H1 (cell line): ENCODE measurements at regions not wholly inside any gene's neighbourhood (a gene's known extent, or its start where the extent isn't known, plus 50 kb on each side); places are given as distances from the start of the nearest gene placed in this dataset.

ENCODE experiments used
- CTCF ChIA-PET: fragments of 300-600 bp; sonication (Branson Sonifier 250); formaldehyde crosslinking; loops from one replicate; lab custom pipeline; 2021; ENCODE audit not compliant: partially characterized antibody; lab: Charles Lee
- POLR2A ChIA-PET: fragments of 300-600 bp; sonication (Branson Sonifier 250); formaldehyde crosslinking; loops from one replicate; lab custom pipeline; 2021; ENCODE audit warnings: inconsistent platforms; ENCODE audit not compliant: partially characterized antibody; lab: Charles Lee
- DNase-seq, 2 experiments: peaks; one replicate each; pipeline versions ENCODE4 v3.0.0 to v3.0.0-alpha.2; 2010 to 2022; ENCODE audit warnings: low spot score in 2 of 2, low read depth in 1 of 2, mixed read lengths in 1 of 2
- FAIRE-seq: peaks from 2 replicates; lab custom pipeline; 2011; peaks lifted over from hg19 to GRCh38; lab: Jason Lieb, UNC
- H2AFZ ChIP-seq: 2 replicates; pipeline ENCODE4 v1.8.1; 2012; ENCODE audit warnings: low read length, inconsistent platforms
- H2AK5ac ChIP-seq: 2 replicates; pipeline ENCODE4 v1.6.1; 2013; ENCODE audit warnings: low read depth, low read length
- H2BK120ac ChIP-seq: replicated peaks from 2 replicates; pipeline ENCODE3; 2013; ENCODE audit warnings: low read depth, low read length, inconsistent platforms
- H2BK12ac ChIP-seq: 2 replicates; pipeline ENCODE4 v1.6.1; 2013; ENCODE audit warnings: low read depth, low read length
- H2BK15ac ChIP-seq: 2 replicates; pipeline ENCODE4 v1.6.1; 2013; ENCODE audit warnings: low read length
- H2BK20ac ChIP-seq: 2 replicates; pipeline ENCODE4 v1.6.1; 2013; ENCODE audit warnings: low read length
- H2BK5ac ChIP-seq: 2 replicates; pipeline ENCODE4 v1.6.1; 2013; ENCODE audit warnings: low read depth, low read length
- H3K14ac ChIP-seq: 2 replicates; pipeline ENCODE4 v1.6.1; 2013; ENCODE audit warnings: inconsistent platforms; ENCODE audit not compliant: insufficient read length
- H3K18ac ChIP-seq: 2 replicates; pipeline ENCODE4 v1.6.1; 2013; ENCODE audit warnings: low read length; ENCODE audit errors: extremely low read depth
- H3K23ac ChIP-seq: 2 replicates; pipeline ENCODE4 v1.6.1; 2013; ENCODE audit warnings: inconsistent platforms; ENCODE audit not compliant: insufficient read length
- H3K23me2 ChIP-seq: 2 replicates; pipeline ENCODE4 v1.6.1; 2013; ENCODE audit warnings: low read depth, low read length
- H3K27ac ChIP-seq: 2 replicates; pipeline ENCODE4 v1.6.1; 2011; ENCODE audit warnings: low read depth, low read length, inconsistent platforms
- H3K27me3 ChIP-seq, 4 experiments: replicated peaks in 1 of 4; 1 replicate in 1 of 4; 2 replicates in 3 of 4; pipeline versions ENCODE4 v1.6.1 to v1.8.1; 2011 to 2013; ENCODE audit warnings: low read length in 3 of 4, mild to moderate bottlenecking in 3 of 4, inconsistent platforms in 2 of 4, mixed read lengths in 2 of 4, moderate library complexity in 1 of 4; ENCODE audit not compliant: control insufficient read depth in 3 of 4, insufficient read depth in 3 of 4; ENCODE audit errors: extremely low read depth in 1 of 4
- H3K36me3 ChIP-seq, 4 experiments: 2 replicates each; pipeline versions ENCODE4 v1.6.1 to v1.8.1; 2011 to 2013; ENCODE audit warnings: mild to moderate bottlenecking in 4 of 4, low read length in 3 of 4, moderate library complexity in 2 of 4, control low read depth in 1 of 4, inconsistent platforms in 1 of 4; ENCODE audit not compliant: insufficient read depth in 4 of 4, control insufficient read depth in 2 of 4
- H3K4ac ChIP-seq: replicated peaks from 2 replicates; pipeline ENCODE3; 2013; ENCODE audit warnings: low read length, low read depth, mixed read lengths, inconsistent platforms; ENCODE audit not compliant: insufficient read length
- H3K4me1 ChIP-seq, 4 experiments: replicated peaks in 1 of 4; 1 replicate in 1 of 4; 2 replicates in 3 of 4; pipeline versions ENCODE4 v1.6.1 to v1.8.1; 2011 to 2013; ENCODE audit warnings: low read length in 3 of 4, inconsistent platforms in 2 of 4, mixed read lengths in 1 of 4; ENCODE audit not compliant: insufficient read depth in 4 of 4, control insufficient read depth in 3 of 4
- H3K4me2 ChIP-seq, 2 experiments: 2 replicates each; pipeline versions ENCODE4 v1.6.1 to v1.8.1; 2011 to 2013; ENCODE audit warnings: low read depth in 2 of 2, low read length in 2 of 2, control low read depth in 1 of 2, inconsistent platforms in 1 of 2, mild to moderate bottlenecking in 1 of 2; ENCODE audit not compliant: insufficient read depth in 1 of 2
- H3K4me3 ChIP-seq, 4 experiments: fragments of 200-600, 300-600 bp in 1 of 4; sonication (generic), shearing (Covaris generic), sonication (Bioruptor Twin) in 1 of 4; 2 replicates each; pipeline versions ENCODE4 v1.5.1 to v1.8.1; 2011 to 2016; ENCODE audit warnings: low read length in 4 of 4, low read depth in 3 of 4, control low read depth in 2 of 4, inconsistent platforms in 2 of 4, mild to moderate bottlenecking in 2 of 4, mixed read lengths in 1 of 4, moderate library complexity in 1 of 4; ENCODE audit not compliant: insufficient read depth in 2 of 4; ENCODE audit errors: extremely low read depth in 1 of 4
- H3K56ac ChIP-seq: replicated peaks from 2 replicates; pipeline ENCODE3; 2013; ENCODE audit warnings: low read depth, mild to moderate bottlenecking, mixed read lengths, low read length, inconsistent platforms; ENCODE audit not compliant: insufficient read length
- H3K79me1 ChIP-seq: 2 replicates; pipeline ENCODE4 v1.6.1; 2013; ENCODE audit warnings: low read depth, low read length, control low read depth
- H3K79me2 ChIP-seq, 2 experiments: 2 replicates each; pipeline versions ENCODE4 v1.6.1 to v1.8.1; 2012 to 2013; ENCODE audit warnings: low read length in 2 of 2, mild to moderate bottlenecking in 2 of 2, inconsistent platforms in 1 of 2; ENCODE audit not compliant: insufficient read depth in 2 of 2, control insufficient read depth in 1 of 2
- H3K9ac ChIP-seq, 4 experiments: replicated peaks in 1 of 4; 1 replicate in 1 of 4; 2 replicates in 3 of 4; pipeline versions ENCODE4 v1.6.1 to v1.8.1; 2011 to 2013; ENCODE audit warnings: low read depth in 3 of 4, low read length in 3 of 4, control low read depth in 2 of 4, mild to moderate bottlenecking in 2 of 4, moderate library complexity in 2 of 4, inconsistent platforms in 1 of 4; ENCODE audit errors: extremely low read depth in 1 of 4
- H3K9me3 ChIP-seq, 2 experiments: 2 replicates each; pipeline versions ENCODE4 v1.6.1 to v1.8.1; 2012 to 2013; ENCODE audit warnings: mild to moderate bottlenecking in 2 of 2, moderate library complexity in 2 of 2, control low read depth in 1 of 2, inconsistent platforms in 1 of 2, low read depth in 1 of 2, low read length in 1 of 2, mixed read lengths in 1 of 2; ENCODE audit not compliant: insufficient read depth in 2 of 2
- H4K20me1 ChIP-seq, 2 experiments: replicated peaks in 1 of 2; 2 replicates each; pipeline versions ENCODE3 to v1.8.1; 2011 to 2013; ENCODE audit warnings: inconsistent platforms in 2 of 2, low read length in 2 of 2, mild to moderate bottlenecking in 1 of 2; ENCODE audit not compliant: insufficient read depth in 2 of 2, control insufficient read depth in 1 of 2
- H4K5ac ChIP-seq: 2 replicates; pipeline ENCODE4 v1.6.1; 2013; ENCODE audit warnings: low read length, low read depth, mixed read lengths, inconsistent platforms; ENCODE audit not compliant: insufficient read length
- H4K8ac ChIP-seq: 2 replicates; pipeline ENCODE4 v1.8.0; 2013; ENCODE audit warnings: mild to moderate bottlenecking, moderate library complexity, low read length, inconsistent platforms; ENCODE audit not compliant: insufficient read depth; ENCODE audit errors: extremely low read depth
- H4K91ac ChIP-seq: replicated peaks from 2 replicates; pipeline ENCODE3; 2013; ENCODE audit warnings: low read length, mixed read lengths, inconsistent platforms; ENCODE audit not compliant: insufficient read length
- CBX8 ChIP-seq: fragments of 300-800, 300-1000 bp; sonication (generic); IDR thresholded peaks from 2 replicates; pipeline ENCODE4 v1.7.1; 2016; ENCODE audit warnings: low read depth, low read length, borderline replicate concordance
- JUN ChIP-seq: IDR thresholded peaks from 2 replicates; pipeline ENCODE4 v1.6.1; 2011; ENCODE audit warnings: low read depth, mild to moderate bottlenecking, improper control_type of control experiment, low read length
- RNF2 ChIP-seq: fragments of 200-900, 300-1000 bp; sonication (generic); IDR thresholded peaks from 2 replicates; pipeline ENCODE4 v1.7.1; 2016; ENCODE audit warnings: borderline replicate concordance, low read depth, mild to moderate bottlenecking, antibody characterized with exemption, low read length; ENCODE audit not compliant: poor library complexity, severe bottlenecking; ENCODE audit errors: missing control alignments
- SP4 ChIP-seq: IDR thresholded peaks from 2 replicates; pipeline ENCODE4 v1.6.1; 2012; ENCODE audit warnings: low read length, inconsistent platforms
- USF2 ChIP-seq: IDR thresholded peaks from 2 replicates; pipeline ENCODE4 v1.6.1; 2011; ENCODE audit warnings: low read length, improper control_type of control experiment
- WGBS, 2 experiments: shearing (Covaris generic) in 1 of 2; methylation state at CpG; one replicate each; pipeline versions ENCODE4 v1.1.6 to v1.1.7; 2013 to 2015; ENCODE audit warnings: low lambda C conversion rate in 2 of 2, mixed read lengths in 2 of 2, inconsistent platforms in 1 of 2, low coverage in 1 of 2, missing lambda C conversion rate in 1 of 2; ENCODE audit not compliant: insufficient replicate concordance in 2 of 2, insufficient coverage in 1 of 2, insufficient read length in 1 of 2; ENCODE audit errors: extremely low coverage in 1 of 2, missing lambda C conversion rate in 1 of 2; 5-methylcytosine and 5-hydroxymethylcytosine counted together

GRCh38 chr2:83369601-83370418 lies 1089.3 kb downstream of the SUCLG1 start:
- no peak for DNase-seq
- Histone ChIP-seq H4K91ac (no peak overlapping the region), H4K5ac (no peak overlapping the region), H2BK12ac (no peak overlapping the region), H3K79me2 (no peaks in the 10 kb centered on the region), H3K18ac (no peak overlapping the region), H2AFZ (no peak overlapping the region), H3K4me3 (no peak overlapping the region), H3K27ac (no peak overlapping the region), H4K20me1 (no peaks in the 10 kb centered on the region), H2BK15ac (no peak overlapping the region), H3K36me3 (no peaks in the 10 kb centered on the region), H3K9ac (no peak overlapping the region), H2AK5ac (no peak overlapping the region), H3K4me2 (no peak overlapping the region), H3K4me1 (no peaks in the 10 kb centered on the region), H3K79me1 (no peaks in the 10 kb centered on the region), H2BK5ac (no peak overlapping the region), H2BK120ac (no peak overlapping the region), H3K23me2 (no peaks in the 10 kb centered on the region), H2BK20ac (no peak overlapping the region), H3K23ac (no peak overlapping the region), H3K9me3 (no peaks in the 10 kb centered on the region), H3K4ac (no peak overlapping the region), H3K27me3 (no peaks in the 10 kb centered on the region), H4K8ac (no peak overlapping the region), H3K56ac (no peak overlapping the region), H3K14ac (no peak overlapping the region)
- no peak for FAIRE-seq
- CTCF ChIA-PET: no interaction called here
- 92% methylated on average over 6 of the region's 6 CpGs; no CpG with 5 or more reads in 1 of the 2 experiments for WGBS, 2 experiments
- POLR2A ChIA-PET: no interaction called here
- TF ChIP-seq JUN (no peak), SP4 (no peak), USF2 (no peak), CBX8 (no peak), RNF2 (no peak)
